AG04449 (cell line): ENCODE measurements at regions not wholly inside any gene's neighbourhood (a gene's known extent, or its start where the extent isn't known, plus 50 kb on each side); places are given as distances from the start of the nearest gene placed in this dataset.

ENCODE experiments used
- CTCF ChIA-PET: fragments of 350-600 bp; formaldehyde crosslinking; extraction: SDS; loops from one replicate; lab custom pipeline; 2021; ENCODE audit warnings: antibody characterized with exemption; lab: Yijun Ruan, JAX
- POLR2A ChIA-PET: fragments of 400-600, 350-600 bp; formaldehyde crosslinking; extraction: SDS; loops from one replicate; lab custom pipeline; 2020; ENCODE audit warnings: antibody characterized with exemption, inconsistent platforms; lab: Yijun Ruan, JAX
- DNase-seq: peaks from one replicate; pipeline ENCODE4 v3.0.0-alpha.2; 2010; ENCODE audit warnings: low read depth, low spot score
- H3K4me3 ChIP-seq: 2 replicates; pipeline ENCODE4 v1.5.1; 2011; ENCODE audit warnings: low read depth, mild to moderate bottlenecking, control low read depth, low read length
- TF ChIP-seq, protein P1 (sequence below): IDR thresholded peaks from one replicate; pipeline ENCODE4 v1.5.1; 2011; ENCODE audit warnings: mild to moderate bottlenecking, moderate library complexity, low read length, control low read depth, inconsistent platforms; ENCODE audit not compliant: insufficient read depth; ENCODE audit errors: missing control alignments

DNA sequence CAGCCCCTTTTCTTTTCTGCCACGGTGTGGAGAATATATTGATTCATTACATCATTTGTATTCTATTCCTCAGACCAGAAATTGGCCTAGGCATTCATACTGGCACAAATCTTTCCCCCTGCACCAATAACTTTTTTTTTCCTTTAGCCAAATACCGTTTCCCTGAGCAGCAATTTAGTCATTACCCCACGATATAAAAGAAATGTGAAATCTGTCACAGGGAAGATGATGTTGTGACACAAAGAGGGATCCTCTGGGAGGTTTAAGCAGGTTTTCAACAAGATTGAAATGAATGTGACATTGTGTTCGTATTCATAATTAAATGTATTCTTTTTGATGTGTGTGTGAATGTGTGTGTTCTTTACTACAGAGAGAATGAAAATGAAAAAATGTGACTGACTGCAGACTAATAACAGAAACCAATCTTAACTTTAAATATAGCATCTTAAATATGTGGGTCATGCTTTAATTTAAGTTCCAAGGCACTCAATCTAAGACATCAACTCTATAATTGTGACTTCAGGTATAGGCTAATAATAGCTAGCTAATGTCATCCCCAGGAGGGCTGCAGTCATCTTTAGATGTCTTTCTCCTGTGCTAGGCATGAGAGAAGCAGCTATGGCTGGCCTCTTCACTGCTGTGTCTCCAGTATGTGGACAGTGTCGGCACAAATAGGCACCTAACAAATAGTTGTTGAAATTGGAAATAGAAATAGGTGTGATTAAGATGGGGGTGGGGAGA lies 177.7 kb downstream of the BTBD3 start:
- TF ChIP-seq, protein P1, sequence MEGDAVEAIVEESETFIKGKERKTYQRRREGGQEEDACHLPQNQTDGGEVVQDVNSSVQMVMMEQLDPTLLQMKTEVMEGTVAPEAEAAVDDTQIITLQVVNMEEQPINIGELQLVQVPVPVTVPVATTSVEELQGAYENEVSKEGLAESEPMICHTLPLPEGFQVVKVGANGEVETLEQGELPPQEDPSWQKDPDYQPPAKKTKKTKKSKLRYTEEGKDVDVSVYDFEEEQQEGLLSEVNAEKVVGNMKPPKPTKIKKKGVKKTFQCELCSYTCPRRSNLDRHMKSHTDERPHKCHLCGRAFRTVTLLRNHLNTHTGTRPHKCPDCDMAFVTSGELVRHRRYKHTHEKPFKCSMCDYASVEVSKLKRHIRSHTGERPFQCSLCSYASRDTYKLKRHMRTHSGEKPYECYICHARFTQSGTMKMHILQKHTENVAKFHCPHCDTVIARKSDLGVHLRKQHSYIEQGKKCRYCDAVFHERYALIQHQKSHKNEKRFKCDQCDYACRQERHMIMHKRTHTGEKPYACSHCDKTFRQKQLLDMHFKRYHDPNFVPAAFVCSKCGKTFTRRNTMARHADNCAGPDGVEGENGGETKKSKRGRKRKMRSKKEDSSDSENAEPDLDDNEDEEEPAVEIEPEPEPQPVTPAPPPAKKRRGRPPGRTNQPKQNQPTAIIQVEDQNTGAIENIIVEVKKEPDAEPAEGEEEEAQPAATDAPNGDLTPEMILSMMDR: no peak
- ChIA-PET POLR2A (no interaction called here), CTCF (no interaction called here)
- no peak for DNase-seq
- no peak overlapping the region for H3K4me3 ChIP-seq

- CTCF ChIA-PET: no interaction called here
- TF ChIP-seq, protein P1: no peak
- no peak for DNase-seq
- POLR2A ChIA-PET: no interaction called here
- H3K4me3 ChIP-seq: no peak overlapping the region
Measured at GRCh38 chr20:12098421-12098820, 180.7 kb downstream of the BTBD3 start.

DNA sequence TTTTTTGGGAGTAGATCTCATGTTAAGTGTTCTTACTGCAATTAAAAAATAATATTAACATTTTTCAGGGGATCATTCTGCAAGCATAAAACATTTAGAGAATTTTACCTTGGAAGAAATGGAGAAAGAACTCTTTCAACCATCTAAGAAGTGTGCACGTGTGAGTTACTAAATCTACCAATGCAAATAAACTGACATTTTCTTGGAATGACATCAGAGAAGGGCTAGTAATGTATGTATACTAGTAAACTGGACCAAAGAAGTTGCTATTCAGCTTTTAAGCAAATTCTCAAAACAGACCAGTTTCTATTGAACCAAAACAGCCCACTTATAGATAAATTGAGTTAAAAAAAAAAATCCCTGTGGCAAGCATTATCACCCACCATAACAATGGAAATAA lies 191.2 kb downstream of the BTBD3 start:
- POLR2A ChIA-PET: no interaction called here

GRCh38 chr20:12110274-12110673 lies 192.6 kb downstream of the BTBD3 start:
- CTCF ChIA-PET: no interaction called here
- no peak for DNase-seq
- H3K4me3 ChIP-seq: no peak overlapping the region
- TF ChIP-seq, protein P1: no peak
- POLR2A ChIA-PET: interaction anchor here (0.6 kb wide), 1 partner anchor 419 kb away, joined by 3 read pairs; no protein-coding TSS in a partner anchor

More for the DNA sequence above, 191.2 kb downstream of the BTBD3 start:
- CTCF ChIA-PET: no interaction called here
- H3K4me3 ChIP-seq: no peak overlapping the region
- DNase-seq: no peak
- TF ChIP-seq, protein P1: no peak

DNA sequence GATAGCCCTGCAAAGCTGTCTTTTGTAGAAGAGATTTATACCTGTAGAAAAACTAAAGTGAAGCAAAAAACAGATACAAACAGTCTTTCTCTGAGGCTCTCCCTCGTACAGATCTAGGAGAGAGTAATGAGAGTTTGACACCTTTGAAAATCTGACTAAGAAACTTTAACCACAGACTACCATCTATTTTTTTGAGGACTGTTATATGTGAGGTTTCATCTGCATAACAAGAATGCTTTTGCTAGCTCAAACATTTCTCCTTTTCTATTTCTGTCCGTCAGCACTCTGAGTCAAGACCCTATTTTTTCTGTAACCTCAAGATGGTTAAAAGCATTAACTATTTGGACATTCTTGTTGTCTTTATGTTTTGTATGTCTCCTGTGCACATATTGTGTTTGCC lies 193.0 kb downstream of the BTBD3 start:
- TF ChIP-seq, protein P1: no peak
- ChIA-PET POLR2A (interaction anchor here (0.6 kb wide), 1 partner anchor 419 kb away, joined by 3 read pairs; no protein-coding TSS in a partner anchor), CTCF (no interaction called here)
- no peak for DNase-seq
- no peak overlapping the region for H3K4me3 ChIP-seq

DNA sequence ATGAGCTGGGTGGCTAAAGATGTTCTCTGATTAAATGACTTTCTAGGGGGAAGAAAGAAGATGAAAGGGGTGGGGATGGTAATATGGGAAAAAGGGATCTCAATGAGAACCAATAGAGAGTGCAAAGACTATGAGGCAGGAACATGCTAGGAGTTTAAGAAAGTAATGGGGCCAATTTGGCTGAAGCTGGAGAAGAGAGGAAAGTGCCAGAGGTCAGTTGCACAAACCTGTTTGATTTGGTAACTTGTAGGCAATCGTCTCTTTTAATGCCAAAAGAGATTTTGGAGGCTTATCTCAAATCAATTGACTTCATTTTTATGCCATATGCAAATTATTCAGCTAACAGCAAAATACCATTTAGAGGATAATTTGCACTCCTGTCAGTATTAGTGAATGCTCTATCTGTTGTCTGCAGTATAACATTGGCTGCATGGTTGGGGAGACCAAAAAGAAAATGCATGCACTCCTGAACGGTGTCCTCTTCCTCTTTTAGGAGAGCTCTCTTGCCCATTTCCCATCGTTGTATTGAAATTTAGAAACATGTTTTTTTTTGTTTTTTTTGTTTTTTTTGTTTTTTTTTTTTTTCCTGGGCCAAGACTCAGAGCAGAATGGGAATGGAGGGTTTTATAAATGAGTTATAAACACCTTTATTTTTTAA lies 193.9 kb downstream of the BTBD3 start:
- ChIA-PET POLR2A (no interaction called here), CTCF (no interaction called here)
- TF ChIP-seq, protein P1: no peak
- no peak for DNase-seq
- H3K4me3 ChIP-seq: no peak overlapping the region
